ENCODE measurements at regions not wholly inside any gene's neighbourhood (a gene's known extent, or its start where the extent isn't known, plus 50 kb on each side); places are given as distances from the start of the nearest gene placed in this dataset.
A peak's percentile ranks its signal among the peaks of the same experiment; 100 is the strongest.

- Mint-ChIP-seq H3K27ac (no peak overlapping the region), H3K27me3 (ENCODE audit: low read depth) (peaks cover 62% of the 10 kb centered on the region), H3K9me3 (no peaks in the 10 kb centered on the region), H3K4me1 (peaks cover 30% of the 10 kb centered on the region), H3K4me3 (no peak overlapping the region), H3K36me3 (no peaks in the 10 kb centered on the region)
- no peak for TF ChIP-seq ESRRA (CRISPR knock-in tag; IDR thresholded peaks at IDR 0.05; ENCODE audit: borderline replicate concordance)
- TF ChIP-seq SMAD3 (CRISPR knock-in tag; IDR thresholded peaks at IDR 0.05; ENCODE audit: borderline replicate concordance): no peak
- TF ChIP-seq ETV6 (CRISPR knock-in tag; IDR thresholded peaks at IDR 0.05): no peak
- TF ChIP-seq GRHL2 (CRISPR knock-in tag; IDR thresholded peaks at IDR 0.05; ENCODE audit: insufficient replicate concordance, severe bottlenecking): no peak
- no peak for TF ChIP-seq IRF2 (CRISPR knock-in tag; IDR thresholded peaks at IDR 0.05; ENCODE audit: borderline replicate concordance, low read depth)
- TF ChIP-seq NR2C2 (CRISPR knock-in tag; IDR thresholded peaks at IDR 0.05): no peak
- no peak for TF ChIP-seq FOXP4 (CRISPR knock-in tag; IDR thresholded peaks at IDR 0.05)
- no peak for TF ChIP-seq RORB (CRISPR knock-in tag; IDR thresholded peaks at IDR 0.05)
- no peak for TF ChIP-seq OVOL2 (CRISPR knock-in tag; IDR thresholded peaks at IDR 0.05; ENCODE audit: borderline replicate concordance)
- TF ChIP-seq JAZF1 (CRISPR knock-in tag; IDR thresholded peaks at IDR 0.05): no peak
- TF ChIP-seq ZNF138 (CRISPR knock-in tag; conservative IDR thresholded peaks at IDR 0.05): no peak
- TF ChIP-seq GABPB1 (CRISPR knock-in tag; IDR thresholded peaks at IDR 0.05): no peak
- TF ChIP-seq JUN (CRISPR knock-in tag; IDR thresholded peaks at IDR 0.05): no peak
- TF ChIP-seq USF2 (CRISPR knock-in tag; IDR thresholded peaks at IDR 0.05): no peak
- ChIA-PET POLR2A (no interaction called here), CTCF (interaction anchor here (0.8 to 1.5 kb wide), 2 partner anchors 120 to 495 kb away, joined by 3 to 9 read pairs; no protein-coding TSS in a partner anchor)
- ATAC-seq: peak; percentile 45; the same call in 1 of the 2 replicates
- no peak for DNase-seq (ENCODE audit: low spot score)
Measured at GRCh38 chr12:114476159-114476558, 70.2 kb upstream of the TBX5 start.

GRCh38 chr12:114473717-114474116, 67.8 kb upstream of the TBX5 start:
- Mint-ChIP-seq H3K27me3 (ENCODE audit: low read depth) (peaks cover 37% of the 10 kb centered on the region), H3K27ac (no peak overlapping the region), H3K4me3 (no peak overlapping the region), H3K36me3 (no peaks in the 10 kb centered on the region), H3K4me1 (peaks cover 8% of the 10 kb centered on the region), H3K9me3 (no peaks in the 10 kb centered on the region)
- TF ChIP-seq NFE2L1 (CRISPR knock-in tag; IDR thresholded peaks at IDR 0.05) (no peak), KAT7 (CRISPR knock-in tag; IDR thresholded peaks at IDR 0.05; ENCODE audit: borderline replicate concordance) (no peak)
- POLR2A ChIA-PET: no interaction called here
- CTCF ChIA-PET: no interaction called here
- ATAC-seq: no peak
- no peak for DNase-seq (ENCODE audit: low spot score)

GRCh38 chr12:114473018-114473417, 67.1 kb upstream of the TBX5 start:
- H3K27ac Mint-ChIP-seq: no peak overlapping the region
- CTCF ChIA-PET: no interaction called here
- DNase-seq (ENCODE audit: low spot score): no peak
- POLR2A ChIA-PET: no interaction called here
- no peaks in the 10 kb centered on the region for H3K9me3 Mint-ChIP-seq
- no peaks in the 10 kb centered on the region for H3K36me3 Mint-ChIP-seq
- H3K27me3 Mint-ChIP-seq (ENCODE audit: low read depth): peaks cover 30% of the 10 kb centered on the region
- no peak overlapping the region for H3K4me3 Mint-ChIP-seq
- no peak for ATAC-seq
- peaks cover under 1% of the 10 kb centered on the region; the same call in 1 of the 2 replicates for H3K4me1 Mint-ChIP-seq
- TF ChIP-seq ZNF416 (CRISPR knock-in tag; IDR thresholded peaks at IDR 0.05) (no peak), SP1 (CRISPR knock-in tag; conservative IDR thresholded peaks at IDR 0.05) (no peak), NFE2L1 (CRISPR knock-in tag; IDR thresholded peaks at IDR 0.05) (no peak), GABPB1 (CRISPR knock-in tag; IDR thresholded peaks at IDR 0.05) (no peak), MLX (CRISPR knock-in tag; IDR thresholded peaks at IDR 0.05) (no peak)

Measured in WTC11 (cell line).